Duodenal mucosa (tissue), 2 donors: ENCODE measurements at regions not wholly inside any gene's neighbourhood (a gene's known extent, or its start where the extent isn't known, plus 50 kb on each side); places are given as distances from the start of the nearest gene placed in this dataset.

Source experiments
- H3K27ac ChIP-seq: one replicate; pipeline ENCODE4 v1.7.0; 2013; ENCODE audit warnings: low read depth, low read length
- H3K27me3 ChIP-seq, 2 donors: one replicate each; pipeline ENCODE4 v1.7.0; 2013; ENCODE audit warnings: low read length in 2 of 2, control low read depth in 1 of 2; ENCODE audit not compliant: insufficient read depth in 2 of 2, control insufficient read depth in 1 of 2
- H3K36me3 ChIP-seq, 2 donors: one replicate each; pipeline ENCODE4 v1.7.0; 2013; ENCODE audit warnings: low read length in 2 of 2, control low read depth in 1 of 2; ENCODE audit not compliant: insufficient read depth in 2 of 2, control insufficient read depth in 1 of 2
- H3K4me1 ChIP-seq, 2 donors: one replicate each; pipeline ENCODE4 v1.7.0; 2013; ENCODE audit warnings: low read length in 2 of 2, control low read depth in 1 of 2; ENCODE audit not compliant: insufficient read depth in 2 of 2, control insufficient read depth in 1 of 2
- H3K4me3 ChIP-seq, 2 donors: one replicate each; pipeline ENCODE4 v1.7.0; 2013; ENCODE audit warnings: low read length in 2 of 2, low read depth in 1 of 2
- H3K9ac ChIP-seq, 2 donors: one replicate each; pipeline ENCODE4 v1.7.0; 2013; ENCODE audit warnings: low read length in 2 of 2, low read depth in 1 of 2
- H3K9me3 ChIP-seq, 2 donors: one replicate each; pipeline ENCODE4 v1.7.0; 2013; ENCODE audit warnings: low read length in 2 of 2, control low read depth in 1 of 2; ENCODE audit not compliant: control insufficient read depth in 1 of 2

GRCh38 chr14:51449681-51450080, 202.0 kb upstream of the FRMD6 start:
- Histone ChIP-seq H3K27me3 (no peaks in the 10 kb centered on the region), H3K4me3 (no peak overlapping the region), H3K36me3 (no peaks in the 10 kb centered on the region), H3K4me1 (peaks cover 0 to 4% of the 10 kb centered on the region in 2 donors), H3K9ac (no peak overlapping the region), H3K9me3 (no peaks in the 10 kb centered on the region), H3K27ac (no peak overlapping the region)

GRCh38 chr14:51451561-51451960, 200.1 kb upstream of the FRMD6 start:
- Histone ChIP-seq H3K36me3 (no peaks in the 10 kb centered on the region), H3K27ac (no peak overlapping the region), H3K4me1 (peaks cover 0 to 4% of the 10 kb centered on the region in 2 donors), H3K9me3 (no peaks in the 10 kb centered on the region), H3K9ac (no peak overlapping the region), H3K27me3 (no peaks in the 10 kb centered on the region), H3K4me3 (no peak overlapping the region)

- Histone ChIP-seq H3K9me3 (no peaks in the 10 kb centered on the region), H3K27me3 (no peaks in the 10 kb centered on the region), H3K4me3 (no peak overlapping the region), H3K36me3 (no peaks in the 10 kb centered on the region), H3K9ac (no peak overlapping the region), H3K27ac (no peak overlapping the region), H3K4me1 (no peaks in the 10 kb centered on the region)
These were observed 197.8 kb upstream of the FRMD6 start for GRCh38 chr14:51453869-51454268.

GRCh38 chr14:51454351-51454750, 197.4 kb upstream of the FRMD6 start:
- Histone ChIP-seq H3K9ac (no peak overlapping the region), H3K36me3 (no peaks in the 10 kb centered on the region), H3K4me1 (no peaks in the 10 kb centered on the region), H3K4me3 (no peak overlapping the region), H3K27me3 (no peaks in the 10 kb centered on the region), H3K9me3 (no peaks in the 10 kb centered on the region), H3K27ac (no peak overlapping the region)

- no peaks in the 10 kb centered on the region for H3K36me3 ChIP-seq
- no peak overlapping the region for H3K9ac ChIP-seq
- no peaks in the 10 kb centered on the region for H3K9me3 ChIP-seq
- no peak overlapping the region for H3K4me3 ChIP-seq
- H3K27ac ChIP-seq: no peak overlapping the region
- no peaks in the 10 kb centered on the region for H3K4me1 ChIP-seq
- no peaks in the 10 kb centered on the region for H3K27me3 ChIP-seq
These were observed 196.5 kb upstream of the FRMD6 start for GRCh38 chr14:51455041-51455835.

- Histone ChIP-seq H3K36me3 (no peaks in the 10 kb centered on the region), H3K4me1 (no peaks in the 10 kb centered on the region), H3K27me3 (no peaks in the 10 kb centered on the region), H3K27ac (no peak overlapping the region), H3K9ac (no peak overlapping the region), H3K4me3 (no peak overlapping the region), H3K9me3 (no peaks in the 10 kb centered on the region)
These were observed 193.7 kb upstream of the FRMD6 start for GRCh38 chr14:51457843-51458562.

- Histone ChIP-seq H3K36me3 (no peaks in the 10 kb centered on the region), H3K9ac (no peak overlapping the region), H3K4me3 (no peak overlapping the region), H3K27me3 (no peaks in the 10 kb centered on the region), H3K9me3 (no peaks in the 10 kb centered on the region), H3K27ac (no peak overlapping the region), H3K4me1 (no peaks in the 10 kb centered on the region)
These were observed 193.2 kb upstream of the FRMD6 start for GRCh38 chr14:51458563-51458955.

GRCh38 chr14:51460011-51460410, 191.7 kb upstream of the FRMD6 start:
- Histone ChIP-seq H3K9ac (no peak overlapping the region), H3K4me3 (no peak overlapping the region), H3K4me1 (no peaks in the 10 kb centered on the region), H3K27ac (no peak overlapping the region), H3K27me3 (no peaks in the 10 kb centered on the region), H3K9me3 (no peaks in the 10 kb centered on the region), H3K36me3 (no peaks in the 10 kb centered on the region)

GRCh38 chr14:51462182-51462581, 189.5 kb upstream of the FRMD6 start:
- Histone ChIP-seq H3K4me1 (no peaks in the 10 kb centered on the region), H3K9me3 (no peaks in the 10 kb centered on the region), H3K4me3 (no peak overlapping the region), H3K27me3 (no peaks in the 10 kb centered on the region), H3K27ac (no peak overlapping the region), H3K36me3 (no peaks in the 10 kb centered on the region), H3K9ac (no peak overlapping the region)

GRCh38 chr14:51462706-51463105, 189.0 kb upstream of the FRMD6 start:
- Histone ChIP-seq H3K9me3 (no peaks in the 10 kb centered on the region), H3K9ac (no peak overlapping the region), H3K27ac (no peak overlapping the region), H3K4me1 (no peaks in the 10 kb centered on the region), H3K36me3 (no peaks in the 10 kb centered on the region), H3K27me3 (no peaks in the 10 kb centered on the region), H3K4me3 (no peak overlapping the region)
